GDM1 (cell line): ENCODE measurements at regions not wholly inside any gene's neighbourhood (a gene's known extent, or its start where the extent isn't known, plus 50 kb on each side); places are given as distances from the start of the nearest gene placed in this dataset.

Experiments
- DNase-seq: peaks from one replicate; lab custom pipeline; 2025; lab: John Stamatoyannopoulos, UW

- DNase-seq: no peak
Observed at GRCh38 chr16:85187886-85188285, 75.6 kb upstream of the CIBAR2 start.

GRCh38 chr16:85188822-85189672 is 76.8 kb upstream of the CIBAR2 start:
- DNase-seq: no peak

- no peak for DNase-seq
Observed at GRCh38 chr16:85190572-85190971, 78.3 kb upstream of the CIBAR2 start.

- DNase-seq: no peak
Observed at GRCh38 chr16:85191341-85191965, 79.2 kb upstream of the CIBAR2 start.

- DNase-seq: no peak
Observed at GRCh38 chr16:85192238-85193114, 80.2 kb upstream of the CIBAR2 start.

- DNase-seq: no peak
Observed at GRCh38 chr16:85193115-85193493, 80.8 kb upstream of the CIBAR2 start.

GRCh38 chr16:85193876-85194275 is 81.6 kb upstream of the CIBAR2 start:
- no peak for DNase-seq

GRCh38 chr16:85194307-85195270 is 82.3 kb upstream of the CIBAR2 start:
- DNase-seq: no peak

GRCh38 chr16:85195271-85195647 is 83.0 kb upstream of the CIBAR2 start:
- DNase-seq: no peak

GRCh38 chr16:85195900-85196772 is 83.9 kb upstream of the CIBAR2 start:
- DNase-seq: no peak

GRCh38 chr16:85196976-85197375 is 84.7 kb upstream of the CIBAR2 start:
- no peak for DNase-seq

GRCh38 chr16:85197611-85198566 is 85.6 kb upstream of the CIBAR2 start:
- DNase-seq: no peak

GRCh38 chr16:85199069-85199725 is 86.9 kb upstream of the CIBAR2 start:
- no peak for DNase-seq

GRCh38 chr16:85199880-85200279 is 87.6 kb upstream of the CIBAR2 start:
- DNase-seq: no peak

- DNase-seq: no peak
Observed at GRCh38 chr16:85200471-85201278, 88.4 kb upstream of the CIBAR2 start.

GRCh38 chr16:85201574-85201973 is 89.3 kb upstream of the CIBAR2 start:
- DNase-seq: no peak

- no peak for DNase-seq
Observed at GRCh38 chr16:85202051-85202601, 89.9 kb upstream of the CIBAR2 start.
